ENCODE measurements at regions not wholly inside any gene's neighbourhood (a gene's known extent, or its start where the extent isn't known, plus 50 kb on each side); places are given as distances from the start of the nearest gene placed in this dataset.
"Not testable (repeated sequence)": the region's sequence is repeated elsewhere in the genome, so short reads cannot be mapped to it uniquely, and the experiment has no call there.

- DNase-seq (ENCODE audit: low read depth), result no peak
- no peak overlapping the region for H3K4me3 ChIP-seq (ENCODE audit: low read depth, low read length)
- TF ChIP-seq CTCF (conservative IDR thresholded peaks at IDR 0.05; ENCODE audit: low read depth, low read length), result peak; percentile 70
These were observed 85.3 kb upstream of the ADRB2 start for GRCh38 chr5:148740966-148741742.

- DNase-seq (ENCODE audit: low read depth); H3K4me3 ChIP-seq (ENCODE audit: low read depth, low read length): not testable (repeated sequence)
These were observed 84.6 kb upstream of the ADRB2 start for GRCh38 chr5:148741766-148742165.

- H3K4me3 ChIP-seq (ENCODE audit: low read depth, low read length); DNase-seq (ENCODE audit: low read depth): not testable (repeated sequence)
These were observed 82.0 kb upstream of the ADRB2 start for GRCh38 chr5:148744380-148744779.

- TF ChIP-seq CTCF (conservative IDR thresholded peaks at IDR 0.05; ENCODE audit: low read depth, low read length), result no peak
- DNase-seq (ENCODE audit: low read depth), result no peak
- no peak overlapping the region for H3K4me3 ChIP-seq (ENCODE audit: low read depth, low read length)
These were observed 79.4 kb upstream of the ADRB2 start for GRCh38 chr5:148746826-148747535.

- no peak for TF ChIP-seq CTCF (conservative IDR thresholded peaks at IDR 0.05; ENCODE audit: low read depth, low read length)
- no peak overlapping the region for H3K4me3 ChIP-seq (ENCODE audit: low read depth, low read length)
- DNase-seq (ENCODE audit: low read depth), result no peak
These were observed 78.9 kb upstream of the ADRB2 start for GRCh38 chr5:148747536-148747906.

GRCh38 chr5:148748702-148749392 is 77.6 kb upstream of the ADRB2 start:
- no peak for DNase-seq (ENCODE audit: low read depth)
- TF ChIP-seq CTCF (conservative IDR thresholded peaks at IDR 0.05; ENCODE audit: low read depth, low read length), result no peak
- no peak overlapping the region for H3K4me3 ChIP-seq (ENCODE audit: low read depth, low read length)

GRCh38 chr5:148750614-148751013 is 75.8 kb upstream of the ADRB2 start:
- DNase-seq (ENCODE audit: low read depth), result no peak
- no peak overlapping the region for H3K4me3 ChIP-seq (ENCODE audit: low read depth, low read length)
- TF ChIP-seq CTCF (conservative IDR thresholded peaks at IDR 0.05; ENCODE audit: low read depth, low read length), result no peak

Data from epithelial cell of proximal tubule (primary cell).